H1 (cell line): ENCODE measurements at regions not wholly inside any gene's neighbourhood (a gene's known extent, or its start where the extent isn't known, plus 50 kb on each side); places are given as distances from the start of the nearest gene placed in this dataset.

Experiments
- CBX5 ChIP-seq: fragments of 300-800, 300-1000 bp; sonication (generic); IDR thresholded peaks from 2 replicates; pipeline ENCODE4 v1.7.1; 2016; ENCODE audit warnings: antibody characterized with exemption, low read length, low read depth
- EGR1 ChIP-seq: IDR thresholded peaks from 2 replicates; pipeline ENCODE4 v1.6.1; 2011; ENCODE audit warnings: low read depth, low read length, borderline replicate concordance
- EZH2 ChIP-seq: fragments of 200-600 bp; sonication (generic); IDR thresholded peaks from 2 replicates; pipeline ENCODE4 v1.7.1; 2012; ENCODE audit warnings: low read depth, mild to moderate bottlenecking, moderate library complexity, low read length, inconsistent platforms; ENCODE audit not compliant: severe bottlenecking
- POLR2AphosphoS5 ChIP-seq: IDR thresholded peaks from 2 replicates; pipeline ENCODE4 v1.6.1; 2011; ENCODE audit warnings: low read depth, low read length
- TAF7 ChIP-seq: optimal IDR thresholded peaks from 2 replicates; pipeline ENCODE3; 2011; ENCODE audit warnings: low read depth, mild to moderate bottlenecking, inconsistent platforms, low read length, moderate library complexity, borderline replicate concordance
- TCF12 ChIP-seq: IDR thresholded peaks from 2 replicates; pipeline ENCODE4 v1.6.1; 2011; ENCODE audit warnings: low read depth, mild to moderate bottlenecking, low read length

- TF ChIP-seq EZH2 (no peak), TCF12 (no peak), POLR2AphosphoS5 (no peak), TAF7 (no peak), EGR1 (no peak), CBX5 (no peak)
Observed at GRCh38 chr6:51045548-51045947, 226.9 kb downstream of the TFAP2B start.
